Liver (tissue), 8 donors: ENCODE measurements at regions not wholly inside any gene's neighbourhood (a gene's known extent, or its start where the extent isn't known, plus 50 kb on each side); places are given as distances from the start of the nearest gene placed in this dataset.

Experiments used
- DNase-seq: peaks from one replicate; pipeline ENCODE4 v3.0.0-alpha.2; 2017; ENCODE audit warnings: low spot score
- H3K27ac ChIP-seq, 2 donors: one replicate each; pipeline ENCODE4 v1.7.0; 2013; ENCODE audit warnings: inconsistent platforms in 2 of 2, low read length in 2 of 2, control low read depth in 1 of 2, low read depth in 1 of 2, mild to moderate bottlenecking in 1 of 2
- H3K27me3 ChIP-seq, 4 donors: one replicate each; pipeline versions ENCODE4 v1.6.1 to v1.7.0; 2013; ENCODE audit warnings: low read length in 3 of 4, inconsistent platforms in 1 of 4, mild to moderate bottlenecking in 1 of 4, moderate library complexity in 1 of 4; ENCODE audit not compliant: control insufficient read depth in 4 of 4, insufficient read depth in 4 of 4
- H3K36me3 ChIP-seq, 4 donors: one replicate each; pipeline versions ENCODE4 v1.6.1 to v1.7.0; 2013; ENCODE audit warnings: low read length in 3 of 4, mild to moderate bottlenecking in 3 of 4, low read depth in 1 of 4, moderate library complexity in 1 of 4; ENCODE audit not compliant: control insufficient read depth in 4 of 4, insufficient read depth in 3 of 4
- H3K4me1 ChIP-seq, 4 donors: one replicate each; pipeline versions ENCODE4 v1.6.1 to v1.7.0; 2013; ENCODE audit warnings: low read length in 3 of 4, mild to moderate bottlenecking in 3 of 4, moderate library complexity in 1 of 4; ENCODE audit not compliant: control insufficient read depth in 4 of 4, insufficient read depth in 4 of 4
- H3K4me3 ChIP-seq, 3 donors: one replicate each; pipeline versions ENCODE4 v1.6.1 to v1.7.0; 2013; ENCODE audit warnings: low read length in 3 of 3, control low read depth in 1 of 3, low read depth in 1 of 3, mild to moderate bottlenecking in 1 of 3
- H3K9ac ChIP-seq, 2 donors: one replicate each; pipeline ENCODE4 v1.7.0; 2013; ENCODE audit warnings: low read length in 2 of 2, mild to moderate bottlenecking in 2 of 2, moderate library complexity in 2 of 2, control low read depth in 1 of 2, low read depth in 1 of 2
- H3K9me3 ChIP-seq, 4 donors: one replicate each; pipeline versions ENCODE4 v1.6.1 to v1.7.0; 2013; ENCODE audit warnings: low read length in 3 of 4; ENCODE audit not compliant: control insufficient read depth in 4 of 4
- EGR1 ChIP-seq, 2 donors: IDR thresholded peaks; 2 replicates each; pipeline ENCODE4 v1.6.1; 2016 to 2018; ENCODE audit warnings: antibody characterized with exemption in 2 of 2, low read depth in 2 of 2
- FOXA2 ChIP-seq: IDR thresholded peaks from 2 replicates; pipeline ENCODE4 v1.6.1; 2016; ENCODE audit warnings: antibody characterized with exemption
- HNF4A ChIP-seq, 2 donors: conservative IDR thresholded peaks; 2 replicates each; pipeline ENCODE4 v1.6.1; 2016; ENCODE audit warnings: antibody characterized with exemption in 2 of 2, mild to moderate bottlenecking in 2 of 2
- JUND ChIP-seq, 2 donors: IDR thresholded peaks; 2 replicates each; pipeline ENCODE4 v1.6.1; 2016; ENCODE audit warnings: antibody characterized with exemption in 2 of 2
- MAX ChIP-seq: IDR thresholded peaks from 2 replicates; pipeline ENCODE4 v1.6.1; 2016; ENCODE audit warnings: antibody characterized with exemption
- NR2F2 ChIP-seq: IDR thresholded peaks from 2 replicates; pipeline ENCODE4 v1.6.1; 2016; ENCODE audit warnings: antibody characterized with exemption
- RAD21 ChIP-seq, 2 donors: IDR thresholded peaks; 2 replicates each; pipeline ENCODE4 v1.6.1; 2016; ENCODE audit warnings: antibody characterized with exemption in 2 of 2, mild to moderate bottlenecking in 2 of 2
- RXRA ChIP-seq, 2 donors: IDR thresholded peaks; 2 replicates each; pipeline ENCODE4 v1.6.1; 2017 to 2018; ENCODE audit warnings: antibody characterized with exemption in 2 of 2, mild to moderate bottlenecking in 1 of 2
- SP1 ChIP-seq: IDR thresholded peaks from 2 replicates; pipeline ENCODE4 v1.6.1; 2018; ENCODE audit warnings: antibody characterized with exemption, mild to moderate bottlenecking
- TAF1 ChIP-seq: conservative IDR thresholded peaks from 2 replicates; pipeline ENCODE4 v1.6.1; 2016; ENCODE audit warnings: antibody characterized with exemption, mild to moderate bottlenecking
- YY1 ChIP-seq: IDR thresholded peaks from 2 replicates; pipeline ENCODE4 v1.6.1; 2016; ENCODE audit warnings: antibody characterized with exemption, mild to moderate bottlenecking
- WGBS: extraction: QIAGEN DNeasy Blood & Tissue Kit; methylation state at CpG from one replicate; pipeline ENCODE4 v1.1.7; 2013; 5-methylcytosine and 5-hydroxymethylcytosine counted together
- TF ChIP-seq, protein P1 (sequence below): fragments of 150-350 bp; IDR thresholded peaks from 2 replicates; pipeline ENCODE4 v1.5.1; 2017; ENCODE audit warnings: improper control_type of control experiment, low read depth, low read length; ENCODE audit not compliant: missing input control
- TF ChIP-seq, protein P2 (sequence below): IDR thresholded peaks from 2 replicates; pipeline ENCODE4 v1.6.1; 2016; ENCODE audit warnings: antibody characterized with exemption, mild to moderate bottlenecking
- donor health status: healthy.
- donor health status: healthy.
- donor health status: healthy.
- donor health status: healthy.
- donor health status: healthy.

- TF ChIP-seq MAX, result no peak
- TF ChIP-seq, protein P1, sequence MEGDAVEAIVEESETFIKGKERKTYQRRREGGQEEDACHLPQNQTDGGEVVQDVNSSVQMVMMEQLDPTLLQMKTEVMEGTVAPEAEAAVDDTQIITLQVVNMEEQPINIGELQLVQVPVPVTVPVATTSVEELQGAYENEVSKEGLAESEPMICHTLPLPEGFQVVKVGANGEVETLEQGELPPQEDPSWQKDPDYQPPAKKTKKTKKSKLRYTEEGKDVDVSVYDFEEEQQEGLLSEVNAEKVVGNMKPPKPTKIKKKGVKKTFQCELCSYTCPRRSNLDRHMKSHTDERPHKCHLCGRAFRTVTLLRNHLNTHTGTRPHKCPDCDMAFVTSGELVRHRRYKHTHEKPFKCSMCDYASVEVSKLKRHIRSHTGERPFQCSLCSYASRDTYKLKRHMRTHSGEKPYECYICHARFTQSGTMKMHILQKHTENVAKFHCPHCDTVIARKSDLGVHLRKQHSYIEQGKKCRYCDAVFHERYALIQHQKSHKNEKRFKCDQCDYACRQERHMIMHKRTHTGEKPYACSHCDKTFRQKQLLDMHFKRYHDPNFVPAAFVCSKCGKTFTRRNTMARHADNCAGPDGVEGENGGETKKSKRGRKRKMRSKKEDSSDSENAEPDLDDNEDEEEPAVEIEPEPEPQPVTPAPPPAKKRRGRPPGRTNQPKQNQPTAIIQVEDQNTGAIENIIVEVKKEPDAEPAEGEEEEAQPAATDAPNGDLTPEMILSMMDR, result no peak
Observed at GRCh38 chr4:124487651-124488050, 224.9 kb downstream of the ANKRD50 start (continued).

GRCh38 chr4:124491361-124492145, 221.0 kb downstream of the ANKRD50 start:
- no peak overlapping the region for H3K9ac ChIP-seq
- no peaks in the 10 kb centered on the region for H3K9me3 ChIP-seq
- no peak for DNase-seq
- no peaks in the 10 kb centered on the region for H3K36me3 ChIP-seq
- no peak overlapping the region for H3K4me3 ChIP-seq
- no peaks in the 10 kb centered on the region for H3K4me1 ChIP-seq
- no peak for TF ChIP-seq EGR1 (IDR thresholded peaks at IDR 0.05; ENCODE audit: low read depth in 2 of 2)
- TF ChIP-seq HNF4A (conservative IDR thresholded peaks at IDR 0.05), result no peak
- no peak for TF ChIP-seq SP1
- TF ChIP-seq NR2F2, result no peak
- no peak for TF ChIP-seq FOXA2
- no peak for TF ChIP-seq MAX
- TF ChIP-seq RXRA (IDR thresholded peaks at IDR 0.05), result no peak
- no peak for TF ChIP-seq TAF1
- no peak for TF ChIP-seq RAD21 (IDR thresholded peaks at IDR 0.05)
- TF ChIP-seq JUND (IDR thresholded peaks at IDR 0.05), result no peak
- no peak for TF ChIP-seq YY1
- TF ChIP-seq, protein P2, sequence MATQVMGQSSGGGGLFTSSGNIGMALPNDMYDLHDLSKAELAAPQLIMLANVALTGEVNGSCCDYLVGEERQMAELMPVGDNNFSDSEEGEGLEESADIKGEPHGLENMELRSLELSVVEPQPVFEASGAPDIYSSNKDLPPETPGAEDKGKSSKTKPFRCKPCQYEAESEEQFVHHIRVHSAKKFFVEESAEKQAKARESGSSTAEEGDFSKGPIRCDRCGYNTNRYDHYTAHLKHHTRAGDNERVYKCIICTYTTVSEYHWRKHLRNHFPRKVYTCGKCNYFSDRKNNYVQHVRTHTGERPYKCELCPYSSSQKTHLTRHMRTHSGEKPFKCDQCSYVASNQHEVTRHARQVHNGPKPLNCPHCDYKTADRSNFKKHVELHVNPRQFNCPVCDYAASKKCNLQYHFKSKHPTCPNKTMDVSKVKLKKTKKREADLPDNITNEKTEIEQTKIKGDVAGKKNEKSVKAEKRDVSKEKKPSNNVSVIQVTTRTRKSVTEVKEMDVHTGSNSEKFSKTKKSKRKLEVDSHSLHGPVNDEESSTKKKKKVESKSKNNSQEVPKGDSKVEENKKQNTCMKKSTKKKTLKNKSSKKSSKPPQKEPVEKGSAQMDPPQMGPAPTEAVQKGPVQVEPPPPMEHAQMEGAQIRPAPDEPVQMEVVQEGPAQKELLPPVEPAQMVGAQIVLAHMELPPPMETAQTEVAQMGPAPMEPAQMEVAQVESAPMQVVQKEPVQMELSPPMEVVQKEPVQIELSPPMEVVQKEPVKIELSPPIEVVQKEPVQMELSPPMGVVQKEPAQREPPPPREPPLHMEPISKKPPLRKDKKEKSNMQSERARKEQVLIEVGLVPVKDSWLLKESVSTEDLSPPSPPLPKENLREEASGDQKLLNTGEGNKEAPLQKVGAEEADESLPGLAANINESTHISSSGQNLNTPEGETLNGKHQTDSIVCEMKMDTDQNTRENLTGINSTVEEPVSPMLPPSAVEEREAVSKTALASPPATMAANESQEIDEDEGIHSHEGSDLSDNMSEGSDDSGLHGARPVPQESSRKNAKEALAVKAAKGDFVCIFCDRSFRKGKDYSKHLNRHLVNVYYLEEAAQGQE, result no peak
- TF ChIP-seq, protein P1, result no peak
- H3K27ac ChIP-seq, result no peak overlapping the region
- H3K27me3 ChIP-seq, result no peaks in the 10 kb centered on the region
- 82% methylated on average over 2 of the region's 2 CpGs for WGBS
